ENCODE measurements at regions not wholly inside any gene's neighbourhood (a gene's known extent, or its start where the extent isn't known, plus 50 kb on each side); places are given as distances from the start of the nearest gene placed in this dataset.

DNA sequence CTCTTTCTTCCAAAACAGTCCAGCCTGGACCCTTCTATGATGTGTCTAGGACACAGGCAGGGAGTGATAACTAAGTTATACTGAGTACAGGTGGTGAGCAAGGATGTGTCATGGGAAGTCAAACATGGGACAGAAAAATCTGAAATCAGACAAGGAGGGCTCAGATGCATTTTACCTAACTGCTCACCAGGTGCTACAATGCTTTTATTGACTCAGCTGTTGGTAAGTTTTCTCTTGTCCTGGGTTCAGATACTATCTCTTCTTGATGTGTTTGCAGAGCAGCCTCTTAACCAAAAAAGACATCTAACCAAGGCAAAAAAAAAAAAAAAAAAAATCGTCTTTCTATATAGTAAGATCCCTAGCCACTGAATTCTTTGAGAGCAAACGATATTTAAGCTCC is 378.6 kb downstream of the VPS13C start:
- DNase-seq (ENCODE audit: low spot score), result no peak

DNA sequence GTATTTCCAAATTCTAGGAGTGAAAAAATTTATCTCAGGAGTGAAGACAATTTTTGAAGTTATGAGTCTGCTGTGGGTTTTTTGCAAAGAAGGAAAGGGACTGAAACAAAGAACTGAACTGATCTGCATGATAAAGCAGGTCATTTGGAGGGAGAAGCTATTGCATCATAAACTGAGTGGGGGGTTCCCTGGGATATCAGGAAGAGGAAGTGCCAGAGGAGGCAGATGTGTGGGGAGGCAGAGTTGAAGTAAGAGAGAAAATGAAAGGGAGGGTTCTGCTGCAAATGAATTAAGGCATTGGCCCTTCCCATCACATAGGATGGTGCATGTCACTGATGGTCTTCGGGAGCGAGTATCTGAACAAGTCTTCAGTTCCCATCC is 379.2 kb downstream of the VPS13C start:
- DNase-seq (ENCODE audit: low spot score), result no peak

DNA sequence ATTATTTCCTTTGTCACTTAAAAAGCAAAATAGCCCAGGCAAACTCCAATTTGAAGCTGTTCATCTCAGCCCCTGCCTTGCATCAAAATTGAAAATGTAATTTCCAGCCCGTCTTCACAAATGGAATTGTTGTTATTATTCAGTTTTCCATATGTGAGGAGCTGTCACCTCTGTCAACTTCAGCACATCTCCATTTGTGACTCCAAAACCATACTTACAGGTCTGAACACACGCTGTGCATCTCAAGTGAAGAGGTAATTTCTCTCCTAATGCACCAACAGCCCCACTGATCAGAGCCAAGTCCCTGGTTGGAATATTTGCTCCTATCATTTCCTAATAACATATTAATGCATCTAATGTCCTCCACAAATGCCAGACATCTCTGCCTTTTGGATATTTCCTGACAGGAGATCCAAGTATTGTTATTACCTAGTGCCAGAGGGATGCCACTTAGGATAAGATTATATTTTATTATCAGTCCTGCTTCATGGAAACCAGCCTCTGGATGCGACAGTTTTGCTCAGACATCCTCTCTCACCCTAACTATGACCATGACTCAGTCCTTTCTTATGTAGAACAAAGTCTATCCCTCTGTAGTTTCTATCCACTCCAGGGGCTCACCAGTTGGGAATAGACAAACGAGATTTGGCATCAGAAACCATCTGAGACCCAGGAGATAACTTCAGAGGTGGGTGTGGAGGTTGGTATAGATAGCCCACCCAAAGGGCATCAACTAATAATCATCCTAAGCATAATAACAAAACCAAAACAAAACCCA is 379.8 kb downstream of the VPS13C start:
- DNase-seq (ENCODE audit: low spot score), result no peak

DNA sequence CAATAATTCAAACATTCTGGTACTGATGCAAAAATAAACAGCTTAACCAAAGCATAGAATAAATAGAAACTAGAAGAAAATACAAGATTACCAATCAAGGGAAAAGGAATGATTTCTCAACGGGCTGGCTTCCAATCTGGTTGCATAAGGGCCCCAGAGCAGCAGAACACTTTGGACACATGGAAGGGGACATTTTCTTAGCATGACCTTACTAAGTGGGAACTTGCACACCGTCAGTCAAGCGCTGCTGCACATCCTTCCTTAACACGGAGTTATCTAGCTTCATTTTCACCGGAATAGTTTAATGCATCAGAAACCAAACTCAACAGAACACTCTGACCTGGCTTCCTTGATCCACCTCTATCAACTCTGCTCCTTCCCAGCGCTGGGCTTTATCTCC is 388.5 kb downstream of the VPS13C start:
- no peak for DNase-seq (ENCODE audit: low spot score)

DNA sequence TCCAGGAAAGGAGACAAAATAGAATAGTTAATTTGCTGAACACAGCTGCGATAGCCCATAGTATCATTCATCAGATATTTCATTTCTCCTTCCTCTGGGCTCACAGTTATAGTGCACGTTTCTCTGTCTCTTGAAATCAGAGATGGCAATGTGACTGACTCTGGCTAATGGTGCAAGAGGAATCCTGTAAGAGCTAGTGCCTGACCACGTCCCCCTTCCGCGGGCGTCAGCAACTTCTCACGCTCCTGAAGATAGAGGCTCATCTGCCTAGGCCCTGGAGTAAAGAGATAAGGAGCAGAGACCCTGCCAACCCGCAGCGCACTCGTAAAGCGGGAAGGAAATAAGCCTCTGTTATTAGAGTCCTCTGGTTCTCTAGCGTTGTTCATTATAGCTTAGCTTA is 391.8 kb downstream of the VPS13C start:
- no peak for DNase-seq (ENCODE audit: low spot score)

DNA sequence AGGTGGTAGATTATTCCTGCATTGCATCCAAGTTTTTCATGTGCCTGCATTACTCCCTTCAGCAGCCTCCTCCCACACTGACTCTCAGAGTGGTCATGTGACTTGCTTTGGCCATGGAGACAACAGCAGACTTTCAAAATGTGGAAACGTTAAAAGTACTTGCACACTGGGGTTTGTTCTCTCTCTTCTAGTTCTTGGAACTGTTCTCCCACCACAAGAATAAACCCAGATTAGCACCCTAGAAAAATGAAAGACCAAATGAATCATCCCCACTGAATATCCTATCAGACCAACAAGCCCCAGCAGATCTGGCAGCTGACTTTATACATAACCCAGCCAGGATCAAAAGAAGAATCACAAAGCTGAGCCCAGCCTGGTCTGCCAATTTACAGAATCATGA is 398.5 kb downstream of the VPS13C start:
- no peak for DNase-seq (ENCODE audit: low spot score)

DNA sequence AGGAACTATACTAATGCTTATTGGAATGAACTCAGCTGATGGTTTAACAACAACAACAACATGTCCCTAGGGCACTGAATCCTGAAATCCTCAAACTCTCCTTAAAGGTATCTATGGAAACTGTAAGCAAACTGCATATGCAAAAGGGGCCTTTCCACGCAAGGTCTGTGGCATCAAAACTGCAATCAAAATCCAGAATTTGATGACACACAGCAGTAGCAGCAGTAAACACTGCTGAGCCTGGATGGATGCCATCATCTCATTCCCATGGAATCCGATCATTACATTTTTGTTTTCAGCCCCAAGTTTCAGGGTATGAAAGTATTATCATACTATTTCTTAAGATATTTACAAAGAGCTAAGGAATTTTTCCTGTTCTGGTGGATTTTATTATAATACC is 399.7 kb downstream of the VPS13C start:
- peak; percentile 67 for DNase-seq (ENCODE audit: low spot score)

DNA sequence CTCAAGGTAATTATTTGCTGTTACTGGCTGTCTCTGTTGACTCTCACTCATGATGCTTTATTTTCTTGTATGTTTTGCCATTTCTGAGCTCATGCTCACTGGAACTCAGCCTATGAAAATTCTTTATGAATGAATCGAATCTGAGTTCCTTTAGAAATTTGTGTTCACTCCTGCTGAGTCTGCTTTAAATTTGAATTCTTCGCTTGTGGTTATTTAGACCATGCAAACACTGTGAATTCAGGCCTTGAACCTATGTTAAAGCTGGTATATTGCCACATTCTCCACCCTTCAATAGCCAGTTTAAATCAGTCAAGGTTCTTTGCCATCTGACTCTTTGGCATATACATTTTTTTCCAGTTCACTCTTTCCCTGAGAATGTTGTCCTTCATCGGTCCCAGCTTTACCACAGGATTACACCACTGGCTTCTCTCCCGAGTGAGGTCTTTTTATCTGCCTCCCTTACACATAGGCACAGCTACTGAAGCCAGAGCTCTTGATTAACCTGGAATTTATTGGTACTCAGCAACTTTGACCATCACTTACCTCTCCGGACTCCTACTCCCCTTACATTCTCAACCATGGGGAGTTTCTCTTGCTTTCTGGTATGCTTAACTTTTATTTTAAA is 400.6 kb downstream of the VPS13C start:
- peak; percentile 39 for DNase-seq (ENCODE audit: low spot score)

DNA sequence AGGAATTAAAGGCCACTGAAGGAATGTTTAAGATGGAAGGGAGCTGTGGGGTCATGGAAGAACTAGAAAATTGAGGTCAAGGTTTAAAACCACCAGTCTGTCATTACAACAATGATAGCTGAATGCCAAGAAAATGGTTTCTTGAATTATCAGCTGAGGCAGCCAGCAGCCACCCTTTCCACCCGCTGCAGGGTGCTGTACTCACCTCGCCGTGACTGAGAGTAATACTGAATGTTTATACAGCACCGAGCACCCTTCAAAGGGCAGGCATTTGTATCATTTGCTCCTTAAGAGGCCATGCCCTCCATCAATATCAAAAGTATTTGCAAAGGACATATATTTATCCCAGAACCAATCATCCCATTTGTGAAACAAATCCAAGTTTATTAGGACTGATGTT is 402.8 kb downstream of the VPS13C start:
- DNase-seq (ENCODE audit: low spot score), result no peak

DNA sequence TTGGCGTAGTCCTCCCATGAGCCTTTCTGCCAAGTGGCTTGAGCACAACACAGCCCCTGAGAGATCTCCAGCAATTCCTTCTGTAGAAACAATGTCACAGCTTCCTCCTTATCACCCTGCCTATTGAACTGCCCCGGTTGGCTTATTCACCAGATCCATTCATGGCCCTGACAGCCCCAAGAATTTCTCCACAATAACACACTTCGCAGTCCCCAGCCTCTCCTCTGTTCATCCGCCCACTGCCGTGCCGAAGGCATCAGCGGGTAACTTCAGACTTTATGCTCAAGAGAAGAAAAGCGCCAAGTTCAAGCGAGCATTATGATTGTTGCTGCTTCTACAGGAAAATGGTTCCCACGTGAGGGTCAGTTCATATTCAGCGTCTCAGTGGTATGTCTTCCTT is 403.9 kb downstream of the VPS13C start:
- DNase-seq (ENCODE audit: low spot score), result no peak

DNA sequence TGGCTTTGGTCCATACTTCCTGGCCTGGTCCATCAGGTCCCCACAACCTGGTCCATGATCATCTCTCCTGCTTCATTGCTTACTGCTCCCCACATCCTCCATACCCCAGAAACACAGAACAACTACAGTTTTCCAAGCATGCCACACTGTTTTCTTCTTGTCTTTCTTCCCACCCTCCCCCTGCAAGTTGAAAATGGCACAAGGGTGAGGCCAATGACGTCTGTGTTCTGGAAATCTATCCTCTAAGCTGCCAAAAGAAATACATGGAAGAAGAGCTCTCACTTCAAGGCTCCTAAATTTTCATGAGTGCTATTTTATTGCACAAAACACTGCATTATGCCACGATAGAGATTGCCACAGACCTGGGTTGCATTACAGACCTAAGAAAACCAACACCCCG is 404.4 kb downstream of the VPS13C start:
- DNase-seq (ENCODE audit: low spot score), result no peak

DNA sequence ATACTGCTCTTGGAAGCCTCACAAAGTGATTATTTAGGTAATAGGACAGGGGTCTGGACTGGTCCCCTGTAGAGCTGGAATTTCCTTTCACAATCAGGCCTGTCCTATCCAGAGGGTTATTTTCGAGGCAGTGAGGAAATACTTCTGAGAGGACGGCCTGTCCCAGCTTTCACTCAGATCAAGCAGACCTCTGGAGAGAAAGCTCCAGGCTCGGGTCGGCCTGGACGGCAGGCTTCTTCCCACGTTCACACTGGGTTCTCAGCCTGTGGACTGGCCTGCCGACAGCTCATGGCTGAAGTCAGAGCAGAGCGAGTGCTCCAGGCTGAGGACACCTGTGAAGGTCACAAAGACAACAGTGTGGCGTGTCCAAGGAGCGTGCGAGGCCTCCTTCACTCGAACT is 405.3 kb downstream of the VPS13C start:
- no peak for DNase-seq (ENCODE audit: low spot score)

DNA sequence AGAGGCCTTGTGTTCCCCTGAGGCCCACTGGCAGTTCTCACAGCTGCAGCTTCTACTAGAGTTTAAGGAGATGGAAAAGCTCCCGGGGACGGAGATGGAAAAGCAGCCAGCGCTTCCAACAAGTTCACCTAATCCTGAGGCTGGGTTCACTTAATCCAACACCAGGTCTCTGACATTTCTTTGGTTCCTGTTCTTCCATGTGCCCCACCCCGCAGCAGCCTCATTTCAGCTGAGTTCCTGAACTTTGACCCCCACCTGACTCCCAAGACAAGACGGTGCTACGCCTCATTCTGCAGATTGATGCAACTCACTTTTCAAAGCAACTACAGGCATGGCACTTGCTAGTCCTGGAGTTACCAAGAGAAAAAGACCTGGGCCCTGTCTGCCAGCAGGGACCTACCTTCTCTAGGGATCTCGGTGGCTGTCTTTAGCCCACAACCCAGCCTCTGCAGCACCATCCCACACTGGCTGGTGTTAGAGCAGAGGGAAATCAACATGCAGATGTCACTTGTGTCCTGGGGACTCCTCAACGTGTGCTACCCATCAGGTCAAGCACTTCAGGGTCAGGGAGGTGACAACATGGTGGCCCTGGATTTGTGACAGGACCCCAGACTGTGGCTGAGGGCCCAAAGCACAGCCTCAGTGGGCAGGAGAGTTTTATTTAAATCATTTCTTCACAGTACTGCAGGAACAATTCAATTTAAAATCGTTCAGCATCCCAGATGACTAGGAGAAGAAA is 406.1 kb downstream of the VPS13C start:
- no peak for DNase-seq (ENCODE audit: low spot score)

DNA sequence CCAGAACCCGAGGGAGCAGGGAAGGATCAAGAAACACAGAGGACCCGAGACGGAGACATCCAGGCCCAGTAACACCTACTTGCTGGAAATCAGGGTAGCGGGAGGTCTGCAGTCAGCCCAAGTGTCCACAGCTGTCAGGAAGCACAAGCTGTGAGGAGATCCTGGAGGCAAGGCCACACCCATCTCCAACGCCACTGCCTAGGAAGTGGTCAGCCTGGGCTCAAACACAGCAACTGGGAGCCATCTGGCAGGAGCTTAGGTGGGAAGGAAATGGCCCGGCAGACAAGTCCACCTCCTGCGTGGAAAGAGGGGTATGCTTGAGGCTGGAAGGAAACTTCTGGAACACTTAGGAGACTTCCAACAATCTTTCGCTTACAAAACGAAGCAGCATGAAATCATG is 407.1 kb downstream of the VPS13C start:
- no peak for DNase-seq (ENCODE audit: low spot score)

DNA sequence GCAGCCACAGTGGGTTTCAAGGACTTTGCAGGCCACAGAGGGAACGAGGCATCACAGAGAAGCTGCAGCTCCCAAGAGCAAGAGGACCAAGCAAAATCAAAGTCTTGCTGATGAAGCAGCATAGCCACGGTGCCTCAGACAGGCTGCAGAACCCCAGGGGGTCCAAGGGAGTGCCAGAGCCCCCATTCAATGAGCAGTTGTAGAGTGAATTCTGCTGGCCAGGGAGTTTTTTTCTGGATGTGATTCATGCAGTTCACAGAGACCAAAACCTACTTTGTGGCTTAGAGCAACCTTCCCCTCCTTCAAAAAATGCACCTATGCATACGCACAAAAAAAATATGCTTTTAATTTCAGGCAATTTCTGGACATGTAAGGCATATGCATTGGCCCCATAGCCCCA is 409.0 kb downstream of the VPS13C start:
- no peak for DNase-seq (ENCODE audit: low spot score)

DNA sequence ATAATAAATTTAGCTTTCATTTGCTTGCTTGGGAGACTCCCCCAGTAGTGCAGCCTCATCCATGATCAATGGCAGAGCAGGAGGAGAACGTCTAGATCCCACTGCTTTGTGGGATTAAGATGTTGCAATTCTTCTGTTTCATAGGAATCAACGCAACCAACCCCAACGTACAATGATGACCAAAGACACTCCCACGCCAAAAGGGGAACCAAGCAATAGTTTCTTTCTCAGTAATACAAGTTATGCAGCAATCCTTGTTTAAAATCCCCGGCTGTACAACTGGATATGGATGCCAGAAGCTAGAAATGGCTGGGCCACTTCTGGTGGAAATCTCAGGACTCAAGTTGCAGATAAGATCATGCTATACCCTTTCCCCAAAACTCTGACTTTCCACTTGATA is 411.2 kb downstream of the VPS13C start:
- no peak for DNase-seq (ENCODE audit: low spot score)

DNA sequence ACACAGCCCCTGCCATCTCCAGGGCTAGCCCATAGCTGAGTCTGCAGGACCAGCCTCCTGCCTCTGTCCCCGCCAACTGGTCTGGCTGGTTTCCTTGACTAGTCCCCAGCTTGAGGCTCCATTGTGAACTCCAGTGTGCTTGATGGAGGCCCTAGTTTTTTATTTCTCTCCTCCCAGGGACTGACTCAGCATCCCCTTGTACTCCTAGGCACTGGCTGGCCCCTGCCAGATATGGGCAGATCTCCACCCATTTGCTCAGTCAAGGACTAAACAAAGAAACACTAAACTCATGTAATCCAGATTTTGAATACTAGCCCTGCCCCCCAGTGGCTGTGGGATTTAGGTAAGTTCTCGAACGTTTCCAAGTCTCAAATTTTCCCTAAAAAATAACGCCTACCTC is 415.4 kb upstream of the RORA start:
- no peak for DNase-seq (ENCODE audit: low spot score)

DNA sequence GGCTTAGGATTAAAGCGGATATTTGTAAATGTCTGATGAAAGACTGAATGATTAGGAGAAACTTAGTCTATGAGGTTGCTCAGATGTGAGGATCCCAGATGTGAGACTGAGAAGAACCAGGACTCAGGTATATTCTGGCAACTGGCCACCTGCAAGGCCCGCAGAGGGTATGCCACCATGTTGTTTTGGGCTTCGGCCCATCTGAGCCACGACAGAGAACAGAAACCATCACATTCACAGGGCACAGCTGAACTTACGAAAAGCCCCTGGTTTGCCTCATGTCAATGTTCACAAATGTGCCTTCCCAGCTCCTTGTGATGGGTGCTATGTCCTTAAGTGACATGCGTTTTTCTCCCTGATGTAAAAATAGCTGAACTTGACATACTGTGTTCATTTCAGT is 412.5 kb upstream of the RORA start:
- DNase-seq (ENCODE audit: low spot score), result no peak

DNA sequence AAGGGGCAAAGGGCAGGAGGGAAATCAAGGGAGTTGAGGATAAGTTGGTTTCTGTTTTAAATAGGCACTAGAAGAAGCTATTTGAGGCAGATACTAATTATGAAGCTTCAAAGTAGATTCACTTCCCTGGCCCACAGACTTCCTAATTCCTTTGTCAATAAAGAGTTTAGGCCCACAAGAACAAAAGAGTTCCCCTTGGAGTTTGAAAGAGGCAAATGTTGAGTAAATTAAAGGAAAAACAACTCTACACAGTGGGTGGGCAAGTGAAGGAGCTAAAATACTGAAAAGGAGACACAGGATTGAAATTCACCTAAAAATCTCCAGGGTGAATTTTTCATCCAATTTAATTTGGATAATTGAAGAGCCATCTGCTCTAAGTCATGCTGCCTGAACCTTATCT is 411.7 kb upstream of the RORA start:
- DNase-seq (ENCODE audit: low spot score), result no peak

DNA sequence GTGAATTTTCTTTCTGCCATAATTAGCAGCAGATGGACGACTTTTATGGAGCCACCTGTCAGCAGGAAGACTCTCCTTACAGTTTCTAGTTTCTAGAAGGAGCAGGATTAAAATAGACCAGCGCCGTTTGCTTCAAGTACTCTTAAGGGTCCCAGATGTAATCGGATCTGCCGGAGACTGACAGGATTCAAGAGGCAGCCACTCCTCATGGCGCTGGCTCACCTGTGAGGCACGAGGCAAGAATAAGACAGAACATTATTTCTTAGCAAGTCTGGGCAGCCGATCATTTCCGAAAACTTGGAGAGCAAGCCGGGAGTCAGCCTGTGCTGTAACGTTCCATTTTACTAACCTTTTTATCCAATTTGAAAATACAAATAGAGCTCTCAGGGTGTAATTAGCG is 410.4 kb upstream of the RORA start:
- DNase-seq (ENCODE audit: low spot score), result no peak

DNA sequence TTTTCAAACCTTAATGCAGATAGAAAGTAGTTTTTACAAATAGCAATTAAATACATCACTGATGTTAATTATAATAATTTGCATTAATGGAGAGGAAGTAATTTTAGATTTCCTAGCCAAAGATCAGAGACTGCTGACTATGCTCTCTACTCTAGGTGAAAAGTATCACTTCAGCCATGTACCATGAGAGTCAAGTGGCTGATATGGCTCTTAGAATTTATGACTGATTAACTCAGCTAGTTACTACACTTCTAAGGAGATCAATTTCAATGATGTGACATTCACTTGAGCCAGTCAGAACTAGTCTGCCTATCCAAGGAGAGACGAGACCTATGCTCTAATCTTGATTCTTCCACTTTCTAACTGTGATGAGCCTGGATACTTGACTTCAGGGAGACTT is 405.7 kb upstream of the RORA start:
- no peak for DNase-seq (ENCODE audit: low spot score)

DNA sequence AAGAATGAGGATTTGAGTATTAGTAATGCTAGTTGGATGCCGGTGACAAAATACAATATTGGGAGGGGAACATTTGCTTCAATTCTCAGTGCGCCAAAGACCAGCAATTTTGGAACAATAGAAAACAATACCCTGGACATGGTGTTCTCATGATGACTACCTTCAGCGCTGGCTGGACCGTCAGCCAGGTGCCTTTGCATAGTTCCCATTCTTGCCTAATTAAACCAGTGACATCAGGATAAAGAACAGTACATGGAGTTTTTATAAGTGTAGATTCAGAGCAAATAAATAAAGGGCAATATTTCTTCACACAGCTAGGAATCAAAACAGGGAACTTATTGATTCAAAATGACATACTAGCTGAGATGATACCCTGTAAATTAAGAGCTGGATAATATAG is 404.8 kb upstream of the RORA start:
- DNase-seq (ENCODE audit: low spot score), result no peak

DNA sequence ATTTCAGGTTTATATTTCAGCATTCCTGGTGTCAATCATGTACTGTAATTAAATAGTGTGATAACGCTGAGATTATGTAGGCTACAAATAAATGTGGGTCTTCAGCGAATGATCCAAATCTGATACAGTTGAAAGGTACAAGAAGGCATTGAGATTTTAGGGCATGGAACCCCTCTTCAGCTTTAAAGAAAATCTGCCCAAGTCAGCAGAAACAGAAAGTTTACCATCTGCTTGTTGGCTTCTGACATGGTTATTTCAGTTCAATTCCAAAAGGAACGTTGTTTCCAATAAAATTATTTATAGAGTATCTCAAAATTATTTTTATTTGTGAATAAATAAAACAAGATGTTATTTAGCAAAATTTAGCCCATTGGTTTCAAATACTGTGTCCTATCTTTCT is 400.2 kb upstream of the RORA start:
- DNase-seq (ENCODE audit: low spot score), result no peak

DNA sequence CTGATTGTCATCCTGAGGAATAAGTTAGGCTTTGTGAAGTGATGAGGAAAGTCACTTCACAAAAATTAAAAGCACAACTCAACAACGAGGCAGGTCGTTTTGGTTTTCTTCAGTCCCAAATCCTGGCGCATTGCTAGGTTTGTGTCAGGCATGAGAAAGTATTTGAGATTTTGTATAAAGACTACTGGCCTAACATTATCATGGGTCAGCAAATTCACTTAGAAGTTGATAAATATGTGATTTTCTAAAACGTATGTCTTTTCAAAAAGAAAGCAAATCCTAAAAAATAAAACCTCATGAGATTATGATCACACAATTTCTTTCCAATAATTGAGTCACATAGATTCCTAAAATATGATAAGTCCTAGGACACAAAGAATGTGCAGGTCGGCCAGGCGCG is 395.8 kb upstream of the RORA start:
- DNase-seq (ENCODE audit: low spot score), result no peak
